NCI-H345 (cell line): ENCODE measurements at regions not wholly inside any gene's neighbourhood (a gene's known extent, or its start where the extent isn't known, plus 50 kb on each side); places are given as distances from the start of the nearest gene placed in this dataset.
A peak's percentile ranks its signal among the peaks of the same experiment; 100 is the strongest.
"Not testable (repeated sequence)": the region's sequence is repeated elsewhere in the genome, so short reads cannot be mapped to it uniquely, and the experiment has no call there.

Experiments
- DNase-seq: peaks from one replicate; lab custom pipeline; 2025; lab: John Stamatoyannopoulos, UW

DNA sequence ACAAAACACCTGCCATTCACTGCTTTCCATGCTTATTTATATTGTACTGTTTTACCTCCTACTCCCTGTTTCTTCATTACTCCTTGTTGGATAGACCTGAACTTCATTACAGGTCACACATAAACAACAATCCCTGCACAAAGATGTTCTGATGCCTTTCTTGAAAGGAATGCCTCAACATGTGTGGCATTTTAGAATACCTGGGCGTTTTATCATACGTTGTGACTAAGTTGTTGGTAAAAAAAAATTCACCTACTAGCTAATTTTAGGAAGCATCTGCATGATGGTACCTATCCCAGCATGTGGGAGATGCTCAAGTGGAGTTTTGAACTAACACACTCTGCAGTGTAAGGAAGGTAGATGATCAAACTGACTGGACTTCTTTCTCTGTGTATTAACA lies 604.1 kb downstream of the TAF11L14 start:
- no peak for DNase-seq

GRCh38 chr5:18240971-18241370 lies 606.7 kb downstream of the TAF11L14 start:
- DNase-seq: no peak

DNA sequence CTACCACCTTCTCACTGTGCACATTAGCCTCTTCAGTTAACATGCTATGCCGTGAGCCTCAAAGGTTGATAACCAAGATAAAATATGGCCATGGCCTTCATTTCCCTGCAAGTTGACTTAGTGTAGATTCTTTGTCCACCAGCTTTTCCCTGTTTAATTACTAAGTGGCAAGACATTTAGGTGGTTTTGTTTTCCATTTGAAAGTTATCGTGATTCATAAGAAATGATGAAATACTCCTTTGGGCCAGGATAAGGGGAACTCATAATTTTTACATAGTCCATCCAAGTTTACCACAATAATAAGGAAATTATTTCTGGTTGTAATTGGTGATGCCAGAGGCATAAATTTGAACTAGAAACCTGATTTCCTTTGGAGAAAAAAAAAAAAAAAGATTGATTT lies 609.6 kb downstream of the TAF11L14 start:
- no peak for DNase-seq

DNA sequence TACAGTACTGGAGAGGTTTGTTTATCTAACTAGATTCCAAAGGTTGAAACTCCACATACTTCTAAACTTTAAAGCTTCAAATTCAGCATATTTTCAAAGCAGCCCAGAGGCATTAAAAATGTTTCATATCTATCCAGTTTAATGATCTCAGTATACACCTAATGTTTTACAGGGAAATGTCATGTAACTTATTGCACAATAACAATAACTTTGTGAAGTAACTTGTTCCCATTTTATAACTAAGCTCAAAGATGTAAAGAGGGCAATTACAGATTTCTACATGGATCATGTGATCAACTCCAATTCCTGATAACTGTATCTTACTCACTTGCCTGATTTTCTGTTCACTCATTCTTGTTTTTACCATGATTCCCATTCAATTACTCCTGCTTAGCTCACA lies 610.0 kb downstream of the TAF11L14 start:
- DNase-seq: no peak

- no peak for DNase-seq
Observed at GRCh38 chr5:18252559-18252958, 618.3 kb downstream of the TAF11L14 start.

- no peak for DNase-seq
Observed at GRCh38 chr5:18264126-18264882, 630.0 kb downstream of the TAF11L14 start.

GRCh38 chr5:18270635-18271338 lies 636.5 kb downstream of the TAF11L14 start:
- peak; percentile 6 for DNase-seq

DNA sequence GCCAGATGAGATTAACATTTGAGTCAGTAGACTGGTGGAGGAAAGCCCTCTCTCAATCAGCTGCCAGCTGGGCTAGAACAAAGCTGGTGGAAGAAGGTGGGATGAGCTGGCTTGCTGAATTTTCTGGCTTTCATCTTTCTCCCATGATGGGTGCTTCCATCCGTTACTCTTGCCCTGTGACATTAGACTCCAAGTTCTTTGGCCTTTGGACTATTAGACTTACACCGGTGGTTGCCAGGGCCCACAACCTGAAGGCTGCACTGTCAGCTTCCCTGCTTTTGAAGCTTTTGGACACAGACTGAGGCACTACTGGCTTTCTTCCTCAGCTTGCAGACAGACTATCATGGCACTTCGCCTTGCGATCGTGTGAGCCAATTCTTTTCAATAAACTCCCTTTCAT lies 642.7 kb downstream of the TAF11L14 start:
- DNase-seq: no peak

GRCh38 chr5:18281947-18282581 lies 647.8 kb downstream of the TAF11L14 start:
- DNase-seq: peak; percentile 49

DNA sequence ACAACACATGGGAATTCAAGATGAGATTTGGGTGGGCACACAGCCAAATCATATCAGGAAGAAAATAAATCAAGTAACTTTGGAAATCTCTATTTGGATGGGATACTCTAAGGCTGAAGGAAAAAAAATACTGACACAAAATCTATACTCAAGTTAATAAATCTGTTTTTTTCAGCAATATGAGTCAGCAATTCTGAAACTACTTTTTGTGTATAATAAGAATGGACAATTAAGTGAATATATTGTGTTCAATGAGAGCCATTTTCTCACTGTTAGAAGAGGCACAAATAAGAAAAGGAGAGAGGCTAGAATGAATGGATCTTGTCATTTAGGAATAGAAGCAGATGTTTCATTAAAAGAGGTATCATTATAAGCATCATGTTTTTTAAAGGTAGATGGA lies 651.0 kb downstream of the TAF11L14 start:
- no peak for DNase-seq

GRCh38 chr5:18292146-18292545 lies 657.9 kb downstream of the TAF11L14 start:
- DNase-seq: no peak

DNA sequence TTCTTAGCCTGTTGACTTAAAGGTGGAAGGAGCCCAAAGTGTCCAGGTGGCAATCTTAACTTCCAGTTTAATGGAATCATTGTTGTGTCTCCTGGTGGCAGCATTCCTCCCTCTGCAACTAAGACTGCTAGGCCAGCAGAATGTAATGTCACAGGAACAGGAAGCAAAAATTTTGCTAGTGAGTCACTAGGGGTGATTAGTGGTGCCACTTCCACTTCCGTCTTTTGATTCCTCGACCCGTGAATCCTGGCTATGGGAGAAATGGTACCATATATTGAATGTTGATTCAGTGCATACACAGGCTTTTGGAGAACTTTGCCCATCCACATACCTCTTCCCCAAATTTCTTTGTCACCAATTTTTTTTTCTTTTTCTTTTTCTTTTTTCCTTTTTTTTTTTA lies 661.4 kb downstream of the TAF11L14 start:
- not testable (repeated sequence) for DNase-seq

DNA sequence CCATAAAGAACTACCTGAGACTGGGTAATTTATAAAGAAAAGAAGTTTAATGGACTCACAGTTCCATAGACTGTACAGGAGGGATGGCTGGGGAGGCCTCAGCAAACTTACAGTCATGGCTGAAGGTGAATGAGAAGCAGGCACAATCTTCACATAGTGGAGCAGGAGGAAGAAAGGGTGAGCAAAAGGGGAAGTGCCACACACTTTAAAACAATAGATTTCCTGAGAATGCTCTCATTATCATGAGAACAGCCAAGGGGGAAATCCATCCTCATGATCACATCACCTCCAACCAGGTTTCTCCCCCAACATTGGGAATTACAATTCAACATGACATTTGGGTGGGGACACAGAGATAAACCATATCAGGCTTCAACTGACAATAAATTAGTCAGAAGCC lies 664.9 kb downstream of the TAF11L14 start:
- DNase-seq: no peak

DNA sequence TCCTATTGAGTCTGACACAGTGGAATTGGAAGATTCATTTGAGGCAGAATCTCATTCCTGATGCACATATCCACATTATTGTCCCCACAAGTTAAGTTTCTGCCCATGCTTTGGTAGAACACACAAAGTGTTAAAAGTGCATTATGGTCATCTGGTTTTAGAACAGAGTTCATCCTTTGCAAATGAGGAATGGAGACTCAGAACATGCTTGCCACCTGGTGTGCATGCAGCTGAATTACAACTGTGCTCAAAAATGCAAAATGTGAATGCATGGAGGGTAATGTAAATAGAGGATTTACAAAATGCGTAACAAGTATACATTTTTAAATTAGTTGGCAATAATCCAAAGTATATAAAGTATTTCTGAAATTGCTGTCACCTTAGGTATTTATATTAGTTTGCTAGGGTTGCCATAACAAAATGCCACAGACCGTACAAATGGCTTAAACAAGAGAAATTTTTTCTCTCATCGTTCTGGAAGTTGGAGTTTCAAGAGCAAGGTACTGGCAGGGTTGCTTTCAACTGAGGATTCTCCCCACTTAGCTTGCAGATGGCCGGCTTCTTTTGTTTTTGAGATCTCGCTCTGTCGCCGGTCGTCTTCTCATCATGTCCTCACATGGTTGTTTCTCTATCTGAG lies 671.1 kb downstream of the TAF11L14 start:
- DNase-seq: peak; percentile 51

DNA sequence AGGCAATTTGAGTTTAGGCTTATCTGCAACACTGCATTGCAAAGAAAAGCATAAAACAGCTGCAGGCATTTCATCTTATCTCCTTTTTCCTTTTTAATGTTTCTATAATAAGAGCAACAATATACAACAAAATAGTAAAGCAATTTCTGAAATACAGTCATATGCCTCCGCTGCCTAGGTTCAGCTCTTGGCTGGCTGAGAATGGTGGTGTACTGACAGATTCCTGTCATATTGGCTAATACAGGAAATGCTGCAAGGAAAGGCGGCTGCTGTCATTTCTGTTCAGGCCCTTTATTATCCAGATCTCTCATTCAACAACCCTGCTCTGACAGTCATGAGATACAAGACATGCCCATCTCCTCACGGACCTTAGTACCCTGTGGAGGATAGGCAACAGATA lies 677.0 kb downstream of the TAF11L14 start:
- no peak for DNase-seq

GRCh38 chr5:18312016-18312415 lies 677.8 kb downstream of the TAF11L14 start:
- DNase-seq: no peak

- DNase-seq: peak; percentile 26
Observed at GRCh38 chr5:18314192-18314778, 680.0 kb downstream of the TAF11L14 start.

DNA sequence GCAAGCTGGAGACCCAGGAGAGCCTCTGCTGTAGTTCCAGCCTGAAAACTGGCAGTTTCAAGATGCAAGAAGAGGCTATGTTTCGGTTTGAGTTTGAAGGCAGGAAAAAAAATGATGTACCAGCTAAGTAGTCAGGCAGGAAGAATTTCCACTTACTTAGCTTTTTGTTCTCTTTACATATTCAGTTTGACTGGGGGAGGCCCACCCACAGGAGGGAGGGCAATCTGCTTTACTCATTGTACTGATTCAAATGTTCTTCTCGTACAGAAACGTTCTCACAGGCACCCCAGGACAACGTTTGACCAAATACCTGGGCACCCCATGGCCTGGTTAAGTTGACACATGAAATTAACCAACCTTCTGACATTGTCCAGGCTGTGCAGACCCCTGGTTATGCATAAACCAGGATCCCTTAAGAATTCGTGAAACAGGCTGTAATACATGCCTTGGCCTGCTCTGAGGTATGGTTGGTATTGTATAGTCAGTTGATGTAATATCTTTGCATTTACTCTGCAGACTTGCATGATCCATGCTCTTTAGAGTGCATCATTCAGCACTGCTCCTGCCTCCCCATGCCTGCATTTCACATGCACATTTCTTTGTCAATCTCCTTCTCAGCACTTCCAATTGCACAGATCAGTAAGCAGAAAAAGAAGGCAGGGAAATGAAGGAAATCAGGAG lies 687.1 kb downstream of the TAF11L14 start:
- DNase-seq: no peak

GRCh38 chr5:18323891-18324290 lies 689.6 kb downstream of the TAF11L14 start:
- DNase-seq: no peak

DNA sequence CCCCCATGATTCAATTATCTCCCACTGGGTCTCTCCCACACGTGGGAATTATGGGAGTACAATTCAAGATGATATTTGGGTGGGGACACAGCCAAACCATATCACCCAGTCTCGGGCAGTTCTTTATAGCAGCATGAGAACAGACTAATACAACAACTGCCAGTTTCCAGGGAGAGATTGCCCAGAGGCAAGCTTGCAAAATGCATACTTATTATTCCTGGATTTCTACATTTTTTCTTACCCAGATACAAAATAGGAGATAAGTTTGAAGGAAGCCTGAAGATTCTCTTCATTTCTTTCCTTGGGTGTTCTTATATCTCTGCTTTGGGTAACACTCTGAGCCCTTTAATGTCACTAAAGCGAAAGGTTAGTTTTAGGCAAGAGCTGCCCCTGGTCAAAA lies 691.2 kb downstream of the TAF11L14 start:
- no peak for DNase-seq

DNA sequence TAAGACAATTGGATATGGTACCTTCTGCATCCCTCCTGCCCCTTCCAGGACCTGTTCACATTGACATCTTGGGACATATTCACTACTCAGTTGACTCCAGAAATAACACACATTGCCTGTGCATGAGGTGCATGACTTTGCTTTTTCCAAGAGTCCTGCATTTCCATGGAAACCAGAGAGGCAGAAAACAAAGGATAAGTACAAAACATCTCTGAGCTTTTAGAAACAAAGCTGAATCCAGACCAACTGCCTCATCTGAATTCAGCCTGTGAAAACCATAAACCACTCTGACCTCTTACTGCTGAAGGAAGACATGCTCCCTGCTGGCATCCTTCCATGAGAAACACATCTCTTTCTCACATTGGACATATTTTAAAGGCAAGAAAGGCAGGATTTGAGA lies 695.1 kb downstream of the TAF11L14 start:
- DNase-seq: no peak

- DNase-seq: no peak
Observed at GRCh38 chr5:18333841-18334240, 699.6 kb downstream of the TAF11L14 start.
